Activated naive CD4-positive, alpha-beta T cell (primary cell): ENCODE measurements at regions not wholly inside any gene's neighbourhood (a gene's known extent, or its start where the extent isn't known, plus 50 kb on each side); places are given as distances from the start of the nearest gene placed in this dataset.
"Not testable (repeated sequence)": the region's sequence is repeated elsewhere in the genome, so short reads cannot be mapped to it uniquely, and the experiment has no call there.

Experiments
- DNase-seq, 4 experiments: peaks; one replicate each; lab custom pipeline; 2025; lab: John Stamatoyannopoulos, UW

DNA sequence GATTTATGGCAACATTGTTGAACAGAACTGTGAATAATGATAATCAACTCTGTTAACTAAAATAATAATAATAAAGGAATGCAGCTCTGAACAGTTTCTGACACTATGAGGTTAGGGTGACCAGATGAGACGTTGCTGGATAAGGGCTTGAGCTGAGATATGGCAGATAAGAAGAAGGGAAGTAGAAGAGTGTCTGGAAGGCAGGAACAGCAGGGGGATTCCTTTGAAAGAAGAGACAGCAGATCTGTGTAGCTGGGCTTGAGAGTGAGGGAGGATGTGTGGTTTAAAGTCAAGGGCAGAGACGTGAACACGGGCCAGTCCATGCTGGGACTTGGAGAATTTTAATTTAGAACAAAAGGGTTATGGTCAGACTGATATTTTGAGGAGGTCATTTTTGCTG lies 273.1 kb upstream of the SLC14A2 start:
- no peak for DNase-seq

DNA sequence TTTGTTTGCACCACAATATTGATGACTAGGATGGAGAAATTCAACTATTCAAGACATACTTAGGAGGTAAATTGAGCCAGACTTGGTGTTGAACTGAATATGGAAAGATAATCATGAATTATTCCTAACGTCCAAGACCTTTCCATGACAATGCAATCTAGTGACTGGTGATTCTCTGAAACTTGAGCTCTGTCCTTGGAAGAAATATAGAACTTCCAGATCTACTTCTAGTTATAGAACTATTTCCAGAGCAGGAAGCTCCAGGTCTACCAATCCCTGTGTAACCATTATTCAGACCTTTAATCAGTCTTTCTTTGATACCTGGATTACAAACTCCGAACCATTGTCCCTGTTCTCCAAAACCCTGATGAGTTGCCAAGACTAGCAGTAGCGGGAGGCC lies 272.6 kb upstream of the SLC14A2 start:
- DNase-seq = no peak

DNA sequence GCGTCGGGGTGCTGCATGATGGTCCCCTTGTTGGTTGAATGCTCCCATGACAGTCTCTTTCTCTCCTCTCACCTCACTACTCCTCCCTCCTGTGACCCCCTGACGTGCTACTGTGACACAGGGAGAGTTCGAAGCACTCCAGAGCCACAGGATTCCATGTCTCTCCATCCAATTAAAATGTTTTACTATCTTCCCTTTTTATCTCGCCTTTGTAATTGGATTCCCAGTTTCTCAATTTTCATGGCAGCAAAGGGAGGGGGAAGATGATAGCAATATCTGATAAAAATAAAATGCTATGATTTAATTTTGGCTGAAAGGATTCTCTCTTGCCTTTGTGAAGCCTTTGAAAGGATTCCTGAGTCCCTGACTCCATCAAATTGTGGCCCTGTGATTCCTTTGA lies 271.9 kb upstream of the SLC14A2 start:
- no peak for DNase-seq

DNA sequence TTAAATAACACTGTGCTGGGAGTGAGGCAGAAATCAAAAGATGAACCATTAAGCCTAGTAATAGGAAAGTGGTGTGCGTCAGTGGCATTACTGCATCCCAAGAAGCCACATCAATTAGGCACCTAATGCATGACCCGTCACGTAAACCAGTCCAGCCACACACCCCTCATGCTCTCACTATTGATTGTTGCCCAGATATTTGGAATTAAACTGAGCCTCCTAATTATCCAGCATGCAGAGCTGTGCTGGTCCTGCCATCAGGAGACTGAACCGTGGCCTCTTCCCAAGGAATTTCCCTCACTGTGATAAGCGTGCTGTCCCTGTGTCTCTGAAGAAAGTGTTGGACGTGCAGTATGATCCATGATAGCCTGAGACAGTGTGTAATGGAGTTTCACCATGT lies 270.6 kb upstream of the SLC14A2 start:
- not testable (repeated sequence) for DNase-seq

DNA sequence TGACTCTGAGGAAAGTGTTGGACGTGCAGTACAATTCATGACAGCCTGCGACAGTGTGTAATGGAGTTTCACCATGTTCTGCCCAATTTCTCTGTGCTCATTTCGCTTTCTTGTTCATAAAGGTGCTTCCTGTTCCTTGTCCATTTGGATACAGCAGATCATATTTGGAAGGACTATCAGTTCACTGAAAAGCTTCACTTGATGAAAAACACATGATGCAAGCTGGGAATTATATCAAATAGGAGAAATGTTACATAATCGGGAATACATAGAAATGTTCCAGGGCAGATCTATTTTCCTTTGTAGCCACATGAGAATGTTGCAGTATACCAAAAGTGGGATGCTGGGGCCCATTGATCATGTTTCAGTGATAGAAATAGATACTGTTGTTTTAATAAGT lies 266.3 kb upstream of the SLC14A2 start:
- no peak for DNase-seq

DNA sequence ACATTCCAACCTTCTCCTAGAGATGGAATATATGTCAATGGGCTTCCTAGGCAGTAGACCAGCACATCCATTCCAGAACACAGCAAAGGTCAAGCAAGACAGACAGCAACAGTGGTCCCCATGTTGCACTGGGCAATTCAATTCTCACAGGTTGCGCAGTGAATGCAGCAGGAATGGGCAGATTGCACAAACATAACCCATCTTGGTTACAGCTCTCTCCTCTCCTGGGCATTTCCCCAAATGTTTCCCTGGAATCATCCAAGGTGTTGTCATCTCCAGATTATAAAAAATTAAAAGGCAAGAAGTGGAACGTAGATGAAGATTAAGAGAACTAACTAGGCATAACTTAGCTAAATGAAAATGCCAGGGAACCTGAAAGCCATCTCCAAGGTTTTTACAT lies 265.8 kb upstream of the SLC14A2 start:
- DNase-seq = no peak

DNA sequence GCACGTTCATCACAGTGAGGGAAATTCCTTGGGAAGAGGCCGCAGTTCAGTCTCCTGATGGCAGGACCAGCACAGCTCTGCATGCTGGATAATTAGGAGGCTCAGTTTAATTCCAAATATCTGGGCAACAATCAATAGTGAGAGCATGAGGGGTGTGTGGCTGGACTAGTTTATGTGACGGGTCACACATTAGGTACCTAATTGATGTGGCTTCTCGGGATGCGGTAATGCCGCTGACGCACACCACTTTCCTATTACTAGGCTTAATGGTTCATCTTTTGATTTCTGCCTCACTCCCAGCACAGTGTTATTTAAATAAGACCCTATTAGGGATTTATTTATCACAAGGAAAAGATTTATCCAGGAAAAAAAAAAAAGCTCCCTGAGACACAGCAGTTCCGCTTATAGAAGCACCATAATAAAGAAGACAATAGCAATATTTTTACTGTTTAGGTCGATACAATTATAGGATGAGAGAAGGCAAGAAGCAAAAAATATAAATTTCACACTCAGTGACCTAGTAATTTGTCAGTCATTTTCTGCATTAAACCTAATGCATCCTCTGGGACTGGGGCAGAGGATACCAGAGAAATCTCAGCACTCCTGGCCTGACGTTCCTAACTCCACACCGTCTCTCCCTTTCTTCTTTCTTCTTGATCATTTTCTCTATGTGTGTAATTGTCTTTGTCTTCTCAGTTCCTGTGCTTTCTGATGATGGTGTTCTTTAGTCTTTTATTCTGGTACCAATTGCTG lies 264.7 kb upstream of the SLC14A2 start:
- DNase-seq = no peak

DNA sequence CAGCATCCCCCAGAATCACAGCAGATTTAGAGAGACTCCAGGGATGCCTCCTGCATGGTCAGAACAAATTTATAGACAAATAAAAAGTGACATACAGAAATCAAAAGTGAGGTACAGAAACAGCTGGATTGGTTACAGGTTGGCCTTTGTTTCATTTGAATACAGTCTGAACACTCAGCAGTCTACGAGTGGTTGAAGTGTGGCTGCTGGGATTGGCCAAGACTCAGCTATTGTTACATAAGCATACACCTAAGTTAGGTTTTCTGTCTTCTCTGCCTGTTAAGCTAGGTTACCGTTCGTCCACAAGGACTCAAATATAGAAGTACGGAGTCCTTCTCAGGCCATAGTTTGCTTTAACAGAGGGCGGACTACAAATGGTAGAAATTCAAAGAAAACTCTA lies 262.4 kb upstream of the SLC14A2 start:
- DNase-seq = no peak

DNA sequence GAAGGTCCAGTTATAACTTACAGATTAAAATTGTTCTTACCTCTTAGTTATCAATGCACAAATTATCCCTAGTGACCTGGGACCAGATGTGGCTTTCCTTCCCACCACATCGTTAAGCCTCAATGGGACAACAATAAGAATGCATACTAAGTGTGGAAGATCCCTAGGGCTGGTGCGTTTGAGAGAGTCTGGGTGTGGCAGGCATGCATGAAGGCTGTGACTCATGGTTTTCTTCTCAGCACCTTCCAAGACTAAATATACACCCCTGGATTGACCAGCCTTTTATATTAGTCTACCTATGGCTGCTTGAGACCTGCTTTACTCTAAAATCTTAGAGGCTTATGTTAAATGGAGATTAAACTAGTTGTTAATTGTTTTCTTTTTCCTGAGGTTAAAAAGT lies 261.7 kb upstream of the SLC14A2 start:
- DNase-seq = no peak

DNA sequence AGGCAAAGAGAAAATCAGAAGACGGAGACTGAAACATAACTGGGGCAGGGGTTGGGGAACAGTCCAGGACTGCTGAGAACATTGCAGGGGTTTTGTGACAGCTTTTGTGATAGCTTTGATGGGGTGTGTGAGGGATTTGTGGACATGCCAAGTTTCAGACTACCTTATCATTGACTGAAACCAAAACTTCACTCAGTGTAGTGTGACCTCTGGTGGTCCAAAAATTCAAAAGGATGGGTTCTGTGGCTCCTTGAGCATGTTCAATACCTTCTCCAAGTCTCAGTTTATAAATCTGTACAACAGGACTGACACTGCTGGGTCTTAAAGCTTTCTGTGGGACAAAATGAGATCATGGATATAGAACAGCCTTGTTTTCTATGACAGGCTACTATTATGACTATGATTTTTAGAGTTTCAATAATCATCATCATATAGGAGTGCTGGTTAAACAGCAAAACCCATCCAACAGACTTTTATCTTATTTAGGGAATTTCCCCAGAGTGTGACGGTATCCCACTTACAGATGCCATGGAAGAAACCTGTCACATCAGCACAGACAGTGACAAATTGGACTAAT lies 259.2 kb upstream of the SLC14A2 start:
- DNase-seq = no peak

DNA sequence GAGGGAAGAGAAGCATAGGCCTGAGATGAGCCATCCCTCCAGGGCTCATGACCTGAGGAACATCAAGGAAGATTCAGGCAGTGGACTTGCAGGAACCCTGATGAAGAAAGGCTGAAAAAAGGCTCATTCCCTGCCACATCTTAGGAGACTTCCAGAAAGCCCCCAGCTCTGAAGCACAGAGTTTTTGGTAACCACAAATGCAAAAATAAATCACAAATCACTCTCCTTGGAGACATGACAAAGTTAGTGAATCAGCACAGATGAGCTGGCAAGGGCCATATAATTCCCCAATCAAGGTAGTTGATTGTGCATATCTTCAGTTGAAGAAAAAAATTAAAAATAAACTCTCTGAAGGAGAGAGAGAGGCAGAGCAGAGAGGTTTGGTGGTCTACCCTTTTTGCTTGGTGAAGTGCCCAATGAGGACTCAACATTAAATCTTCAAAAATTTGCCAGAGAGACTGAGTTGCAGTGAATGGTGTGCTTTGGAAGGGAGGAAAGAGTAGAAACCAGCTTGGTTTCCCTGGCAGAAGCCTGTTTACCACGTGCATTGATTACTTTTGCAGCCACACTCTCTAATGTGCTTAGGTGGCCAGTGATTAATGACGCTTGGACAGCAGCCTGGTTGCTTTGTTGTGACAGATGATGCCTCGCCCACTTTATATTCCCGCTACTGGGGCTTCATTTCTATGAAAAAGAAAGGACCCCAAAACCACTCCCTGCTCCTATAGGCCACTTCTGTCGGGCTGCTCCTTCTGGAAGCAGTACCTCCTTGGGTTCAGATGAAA lies 257.4 kb upstream of the SLC14A2 start:
- no peak for DNase-seq

DNA sequence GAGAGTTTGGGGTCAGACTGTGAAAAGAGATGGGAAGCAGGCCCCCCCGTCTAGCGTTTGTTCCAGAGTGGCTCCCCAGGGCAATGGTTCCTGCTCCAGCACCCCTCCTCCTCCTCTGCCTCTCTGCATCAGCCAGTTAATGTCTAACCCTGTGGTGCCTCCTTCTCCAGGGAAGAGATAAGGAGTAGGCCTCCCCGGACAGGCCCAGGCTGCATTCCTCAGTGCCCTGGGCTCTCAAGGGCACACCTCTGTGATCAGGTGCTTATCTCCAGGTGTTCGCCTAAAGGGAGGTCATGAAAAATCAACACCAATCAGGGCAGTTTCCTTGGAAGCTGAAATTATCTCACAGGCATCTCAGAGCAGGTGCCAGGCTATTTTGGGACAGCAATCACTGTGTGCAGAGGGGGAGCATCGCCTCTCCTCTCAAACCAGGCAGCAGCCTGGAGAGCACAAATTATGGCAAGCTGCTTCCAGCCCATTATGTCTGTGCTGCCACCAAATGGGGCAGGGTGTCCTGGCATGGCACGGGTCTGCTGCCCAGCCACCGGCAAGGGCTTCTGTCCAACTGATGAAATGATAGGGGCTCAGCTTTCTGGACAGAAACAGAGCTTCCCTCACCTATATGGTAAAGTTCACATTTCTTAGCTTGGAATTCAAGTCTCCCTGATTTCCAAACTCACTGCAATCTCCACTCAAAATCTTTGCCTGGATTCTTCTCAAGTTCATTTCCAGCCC lies 255.8 kb upstream of the SLC14A2 start:
- no peak for DNase-seq

DNA sequence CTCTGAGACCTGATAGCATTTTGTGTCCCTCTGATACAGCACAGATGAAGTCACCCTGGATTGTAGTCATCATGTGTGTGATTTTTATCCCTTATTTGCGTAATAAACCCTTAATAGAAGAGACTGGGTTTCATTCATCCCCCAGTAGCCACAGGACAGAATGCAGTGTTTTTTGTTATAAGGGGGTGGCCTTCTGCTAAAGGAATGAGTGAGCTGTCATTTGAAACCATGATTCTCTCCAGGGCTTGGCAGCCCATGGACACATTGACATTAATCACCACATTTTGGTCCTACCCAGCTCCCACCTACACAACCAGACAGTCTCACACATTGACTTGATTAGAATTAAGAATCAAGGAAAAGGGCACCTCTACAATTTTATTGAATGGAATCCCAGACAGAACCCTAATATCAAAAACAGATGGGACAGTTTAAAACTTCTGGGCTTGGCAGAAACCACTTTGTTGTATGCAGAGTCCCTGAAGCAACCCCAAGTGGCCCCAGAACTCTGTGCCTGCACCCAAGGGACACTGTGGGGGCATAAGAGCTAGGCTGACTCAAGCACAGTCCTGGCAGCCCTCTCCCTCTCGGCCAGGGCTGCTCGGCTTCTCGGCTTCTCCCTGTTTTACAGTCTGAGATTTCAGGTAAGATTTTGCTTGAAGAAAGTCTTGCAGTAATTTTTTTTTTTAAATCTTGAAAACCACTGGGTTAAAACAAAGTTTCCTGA lies 254.0 kb upstream of the SLC14A2 start:
- DNase-seq = no peak

DNA sequence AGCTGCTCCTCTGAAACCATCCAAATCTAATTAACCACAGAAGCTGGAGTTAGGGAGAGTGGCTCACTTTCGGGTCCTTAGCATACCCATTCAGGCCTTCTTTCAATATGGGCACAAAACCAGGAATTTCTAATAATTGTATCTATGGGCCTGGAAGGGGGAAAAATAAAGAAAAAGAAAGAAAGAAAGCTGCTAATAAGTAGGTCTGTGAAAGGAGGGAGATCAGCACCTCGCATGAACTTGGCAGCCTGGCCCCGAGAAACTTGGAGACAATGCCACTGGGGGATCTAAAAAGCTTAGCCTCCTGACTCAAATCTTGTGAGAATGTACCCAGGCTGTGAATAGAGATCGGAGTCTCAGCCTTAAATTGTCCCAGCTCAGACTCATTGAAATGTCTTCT lies 252.1 kb upstream of the SLC14A2 start:
- no peak for DNase-seq

DNA sequence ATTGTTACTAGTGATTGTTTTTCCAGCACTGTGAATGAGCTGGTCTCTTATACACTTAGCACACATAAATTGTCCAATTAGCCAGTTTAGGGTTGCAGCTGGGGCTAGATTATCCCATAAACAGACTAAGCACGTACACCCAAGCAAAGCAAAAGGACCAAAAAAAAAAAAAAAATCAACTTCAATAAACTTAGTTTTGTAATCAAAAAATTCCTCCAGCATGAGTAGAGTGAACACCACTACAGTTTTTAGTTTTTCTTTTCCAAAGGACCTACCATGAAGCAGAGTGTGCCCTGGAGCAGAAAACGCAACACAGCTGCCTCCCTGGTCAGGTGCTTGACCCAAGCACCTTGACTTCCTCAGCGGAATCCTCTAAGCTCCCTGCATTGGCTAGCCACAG lies 249.4 kb upstream of the SLC14A2 start:
- no peak for DNase-seq

DNA sequence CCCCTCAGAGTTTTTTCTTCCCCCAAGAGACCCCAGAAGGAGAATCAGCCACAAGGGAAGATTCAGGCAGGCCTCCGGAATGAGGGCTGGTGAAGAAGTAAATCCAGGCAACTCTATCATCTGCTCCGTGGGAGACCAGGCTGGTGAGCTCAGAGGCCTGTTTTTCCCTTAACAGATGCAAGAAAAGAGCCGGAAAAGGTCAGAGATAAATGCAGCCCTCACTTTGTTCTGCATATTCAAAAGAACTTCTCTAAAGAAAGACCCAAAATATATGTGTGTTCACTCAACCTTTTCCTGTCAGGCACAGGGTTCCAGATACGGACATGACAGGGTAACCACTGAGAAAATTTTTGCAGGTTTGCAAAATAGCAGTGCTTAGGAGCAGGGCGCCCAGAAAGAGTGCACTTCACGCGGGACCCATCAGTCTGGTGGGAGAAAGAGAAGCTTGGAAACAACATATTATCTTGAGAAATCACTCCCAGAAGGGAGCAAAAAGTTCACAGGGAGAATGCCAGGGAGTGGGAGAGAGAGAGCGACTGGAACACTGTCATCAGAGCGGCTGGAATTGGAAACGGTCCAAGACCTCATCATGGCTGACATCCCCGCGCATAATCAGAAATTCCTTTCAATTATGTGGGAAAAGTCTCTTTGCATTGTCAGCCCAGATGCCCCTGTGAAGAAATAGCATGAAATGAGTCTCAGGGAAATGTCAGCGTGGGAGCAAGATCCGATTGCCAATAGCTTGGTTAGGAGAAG lies 244.8 kb upstream of the SLC14A2 start:
- DNase-seq = no peak

DNA sequence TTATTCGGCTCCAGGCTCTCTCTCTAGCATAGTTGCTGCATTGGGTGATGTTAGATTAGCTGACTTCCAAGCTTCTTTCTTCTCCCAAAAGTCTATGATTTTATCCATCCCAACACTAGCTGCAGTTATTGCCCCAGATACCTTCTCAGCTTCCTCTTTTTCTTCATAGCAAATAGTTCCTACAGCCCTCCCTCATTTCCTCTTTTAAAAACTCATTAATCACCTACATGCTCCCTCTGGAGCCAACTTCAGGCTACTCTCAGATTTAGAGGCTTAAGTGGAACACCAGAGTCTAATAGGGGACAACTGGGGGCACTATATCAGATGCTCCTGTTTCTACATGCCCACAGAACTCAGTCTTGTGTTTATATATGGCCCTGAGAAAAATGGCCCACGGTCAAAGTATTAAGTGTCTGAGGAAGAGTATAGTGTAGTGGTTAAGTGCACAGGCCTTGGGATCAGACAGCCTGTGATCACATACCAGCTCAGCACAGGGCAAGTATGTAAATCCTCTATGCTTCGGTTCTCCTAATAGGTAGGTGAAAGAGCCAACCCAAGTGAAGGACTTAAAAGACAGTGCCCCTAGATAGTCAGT lies 241.9 kb upstream of the SLC14A2 start:
- no peak for DNase-seq

DNA sequence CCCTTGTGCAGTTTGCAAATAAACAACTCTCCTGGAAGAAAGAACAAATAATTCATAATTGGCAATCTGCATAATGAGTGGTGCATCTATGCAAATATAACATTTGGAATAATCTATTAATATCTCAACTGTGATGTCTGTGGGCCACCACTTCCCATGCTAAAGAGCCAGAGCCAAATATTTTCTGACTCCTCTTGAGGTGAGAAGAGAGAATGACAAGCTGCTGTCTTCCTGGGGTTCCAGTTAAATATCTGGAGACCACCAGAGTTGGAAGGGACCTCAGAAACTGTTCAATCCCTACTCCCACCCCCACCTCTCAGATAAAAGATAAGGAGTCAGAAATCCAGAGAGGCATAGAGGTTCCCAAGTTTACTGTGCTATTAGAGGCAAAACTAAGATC lies 241.0 kb upstream of the SLC14A2 start:
- DNase-seq = no peak

DNA sequence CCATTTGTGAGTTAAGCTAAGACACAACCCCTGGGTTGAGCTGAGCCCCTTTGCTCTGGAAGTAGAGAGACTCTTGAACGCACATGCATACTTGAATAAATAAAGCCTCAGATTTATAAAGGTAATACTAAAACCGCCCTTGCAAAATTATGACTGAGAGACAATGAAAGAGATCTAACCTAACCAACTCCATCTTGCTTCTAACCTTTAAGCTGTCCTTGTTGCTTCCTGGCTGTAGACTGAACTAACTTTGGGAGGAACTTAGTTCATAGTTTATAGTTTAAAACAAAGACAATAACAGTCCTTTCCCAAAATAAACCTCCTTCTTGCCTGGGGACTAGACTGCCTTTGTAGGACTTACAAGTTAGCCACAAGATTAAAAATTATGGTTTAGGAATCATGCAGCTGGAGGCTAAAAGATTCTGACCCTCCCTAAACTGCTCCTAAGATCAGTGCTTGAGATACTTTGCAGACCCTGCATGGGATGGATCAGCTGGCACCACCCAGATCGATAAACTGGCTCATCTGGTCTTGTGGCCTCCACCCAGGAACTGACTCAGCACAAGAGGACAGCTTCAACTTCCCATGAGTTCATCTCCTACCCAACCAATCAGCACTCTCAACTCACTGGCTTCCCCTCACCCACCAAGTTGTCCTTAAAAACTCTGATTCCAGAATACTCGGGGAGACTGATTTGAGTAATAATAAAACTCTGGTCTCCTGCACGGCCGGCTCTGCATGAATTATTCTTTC lies 240.2 kb upstream of the SLC14A2 start:
- no peak for DNase-seq

DNA sequence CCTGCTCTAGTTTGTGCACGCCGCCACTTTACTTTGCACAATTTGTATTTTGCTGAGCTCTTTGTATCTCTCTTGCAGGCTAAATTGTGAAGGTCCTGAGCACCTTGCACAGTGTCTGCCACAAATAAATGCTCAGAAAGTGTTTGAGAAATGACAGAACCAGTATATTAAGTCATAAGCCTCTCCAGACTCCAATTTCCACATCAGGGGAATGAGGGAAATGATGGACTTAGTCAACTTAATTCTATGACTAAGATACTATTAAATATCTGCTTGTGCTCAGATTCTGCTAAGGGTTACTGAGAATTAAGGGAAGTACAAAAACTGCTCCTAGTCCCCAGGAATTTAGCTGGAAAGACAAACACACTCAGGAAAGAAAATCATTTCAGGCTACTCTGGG lies 239.1 kb upstream of the SLC14A2 start:
- no peak for DNase-seq
